ENCODE measurements at regions not wholly inside any gene's neighbourhood (a gene's known extent, or its start where the extent isn't known, plus 50 kb on each side); places are given as distances from the start of the nearest gene placed in this dataset.

- no peaks in the 10 kb centered on the region for H3K27me3 ChIP-seq (ENCODE audit: control insufficient read depth in 2 of 2, insufficient read depth in 2 of 2, low read length in 2 of 2)
- Mint-ChIP-seq H3K9me3 (no peaks in the 10 kb centered on the region), H3K27ac (no peak overlapping the region), H3K4me3 (no peak overlapping the region), H3K27me3 (ENCODE audit: low read depth in 3 of 3) (peaks cover 0 to 9% (median 2%) of the 10 kb centered on the region in 3 donors), H3K4me1 (no peaks in the 10 kb centered on the region), H3K36me3 (no peaks in the 10 kb centered on the region)
- intact Hi-C loops (cut with micrococcal nuclease), result no loop called here
- H3K79me2 ChIP-seq (ENCODE audit: insufficient read depth, low read length), result no peaks in the 10 kb centered on the region
- H2AFZ ChIP-seq (ENCODE audit: insufficient read depth, low read depth, low read length, poor library complexity, severe bottlenecking), result no peak overlapping the region
- no peaks in the 10 kb centered on the region for H3K9me3 ChIP-seq (replicated peaks in 1 of 2; ENCODE audit: control insufficient read depth in 1 of 2, insufficient read depth in 1 of 2, low read length in 2 of 2)
- H3K9ac ChIP-seq (ENCODE audit: insufficient read depth, low read length, poor library complexity, severe bottlenecking), result no peak overlapping the region
- no peak for DNase-seq
- no peak overlapping the region for H3K4me2 ChIP-seq (replicated peaks; ENCODE audit: extremely low read depth, low read length, poor library complexity, severe bottlenecking)
- TF ChIP-seq, protein P1, sequence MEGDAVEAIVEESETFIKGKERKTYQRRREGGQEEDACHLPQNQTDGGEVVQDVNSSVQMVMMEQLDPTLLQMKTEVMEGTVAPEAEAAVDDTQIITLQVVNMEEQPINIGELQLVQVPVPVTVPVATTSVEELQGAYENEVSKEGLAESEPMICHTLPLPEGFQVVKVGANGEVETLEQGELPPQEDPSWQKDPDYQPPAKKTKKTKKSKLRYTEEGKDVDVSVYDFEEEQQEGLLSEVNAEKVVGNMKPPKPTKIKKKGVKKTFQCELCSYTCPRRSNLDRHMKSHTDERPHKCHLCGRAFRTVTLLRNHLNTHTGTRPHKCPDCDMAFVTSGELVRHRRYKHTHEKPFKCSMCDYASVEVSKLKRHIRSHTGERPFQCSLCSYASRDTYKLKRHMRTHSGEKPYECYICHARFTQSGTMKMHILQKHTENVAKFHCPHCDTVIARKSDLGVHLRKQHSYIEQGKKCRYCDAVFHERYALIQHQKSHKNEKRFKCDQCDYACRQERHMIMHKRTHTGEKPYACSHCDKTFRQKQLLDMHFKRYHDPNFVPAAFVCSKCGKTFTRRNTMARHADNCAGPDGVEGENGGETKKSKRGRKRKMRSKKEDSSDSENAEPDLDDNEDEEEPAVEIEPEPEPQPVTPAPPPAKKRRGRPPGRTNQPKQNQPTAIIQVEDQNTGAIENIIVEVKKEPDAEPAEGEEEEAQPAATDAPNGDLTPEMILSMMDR (IDR thresholded peaks at IDR 0.05), result no peak
- no peaks in the 10 kb centered on the region for H4K20me1 ChIP-seq (ENCODE audit: insufficient read depth, low read length)
- no peaks in the 10 kb centered on the region for H3K4me1 ChIP-seq (ENCODE audit: control insufficient read depth in 1 of 2, insufficient read depth in 2 of 2, low read length in 2 of 2)
- H3K4me3 ChIP-seq (replicated peaks in 1 of 3; ENCODE audit: low read depth in 2 of 3, low read length in 3 of 3), result no peak overlapping the region
- no peak overlapping the region for H3K27ac ChIP-seq (ENCODE audit: low read depth in 1 of 2, low read length in 2 of 2)
- 50% methylated on average over 3 of the region's 5 CpGs for WGBS (ENCODE audit: insufficient coverage)
- H3K36me3 ChIP-seq (replicated peaks in 1 of 2; ENCODE audit: control insufficient read depth in 1 of 2, insufficient read depth in 2 of 2, low read length in 2 of 2), result no peaks in the 10 kb centered on the region
These were observed 63.9 kb upstream of the SMIM21 start for GRCh38 chr18:75491361-75491760.

GRCh38 chr18:75489493-75490190, 62.1 kb upstream of the SMIM21 start:
- Histone ChIP-seq H3K27me3 (ENCODE audit: control insufficient read depth in 2 of 2, insufficient read depth in 2 of 2, low read length in 2 of 2) (no peaks in the 10 kb centered on the region), H3K9me3 (replicated peaks in 1 of 2; ENCODE audit: control insufficient read depth in 1 of 2, insufficient read depth in 1 of 2, low read length in 2 of 2) (no peaks in the 10 kb centered on the region), H3K9ac (ENCODE audit: insufficient read depth, low read length, poor library complexity, severe bottlenecking) (no peak overlapping the region), H3K36me3 (replicated peaks in 1 of 2; ENCODE audit: control insufficient read depth in 1 of 2, insufficient read depth in 2 of 2, low read length in 2 of 2) (no peaks in the 10 kb centered on the region), H3K27ac (ENCODE audit: low read depth in 1 of 2, low read length in 2 of 2) (no peak overlapping the region), H3K4me1 (ENCODE audit: control insufficient read depth in 1 of 2, insufficient read depth in 2 of 2, low read length in 2 of 2) (no peaks in the 10 kb centered on the region), H2AFZ (ENCODE audit: insufficient read depth, low read depth, low read length, poor library complexity, severe bottlenecking) (no peak overlapping the region), H3K79me2 (ENCODE audit: insufficient read depth, low read length) (no peaks in the 10 kb centered on the region), H3K4me2 (replicated peaks; ENCODE audit: extremely low read depth, low read length, poor library complexity, severe bottlenecking) (no peak overlapping the region), H4K20me1 (ENCODE audit: insufficient read depth, low read length) (no peaks in the 10 kb centered on the region), H3K4me3 (replicated peaks in 1 of 3; ENCODE audit: low read depth in 2 of 3, low read length in 3 of 3) (no peak overlapping the region)
- Mint-ChIP-seq H3K36me3 (no peaks in the 10 kb centered on the region), H3K4me3 (no peak overlapping the region), H3K27me3 (ENCODE audit: low read depth in 3 of 3) (peaks cover 0 to 6% (median under 1%) of the 10 kb centered on the region in 3 donors), H3K27ac (no peak overlapping the region), H3K4me1 (no peaks in the 10 kb centered on the region), H3K9me3 (peaks cover 0 to 6% (median 0%) of the 10 kb centered on the region in 7 donors)
- TF ChIP-seq, protein P1 (IDR thresholded peaks at IDR 0.05), result no peak
- intact Hi-C loops (cut with micrococcal nuclease), result no loop called here
- no peak for DNase-seq
- 95% methylated on average over 7 of the region's 13 CpGs for WGBS (ENCODE audit: insufficient coverage)
